Fibroblast of skin of right quadriceps (primary cell): ENCODE measurements at regions not wholly inside any gene's neighbourhood (a gene's known extent, or its start where the extent isn't known, plus 50 kb on each side); places are given as distances from the start of the nearest gene placed in this dataset.

Source experiments
- DNase-seq: peaks from one replicate; pipeline ENCODE4 v3.0.0-alpha.2; 2013

DNA sequence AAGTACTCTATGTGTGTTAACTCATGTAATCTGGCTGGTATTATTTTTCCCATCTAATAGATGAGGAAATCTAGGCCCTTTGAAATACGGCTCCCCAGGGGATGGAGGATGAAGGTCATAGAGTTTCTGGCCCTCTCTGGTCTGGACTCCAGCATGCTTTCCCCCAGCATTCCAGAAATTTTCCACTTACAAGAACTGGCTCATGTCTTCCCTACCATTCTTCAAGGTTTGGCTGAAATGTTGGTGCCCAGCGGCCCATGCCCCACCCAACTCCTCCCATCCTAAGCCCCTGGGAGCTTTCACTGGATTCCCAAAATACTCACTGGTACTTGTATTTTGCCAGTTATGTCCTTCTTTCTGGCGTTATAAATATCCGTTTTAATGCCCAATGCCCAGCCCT is 237.5 kb upstream of the NLRP1 start:
- peak; percentile 39 for DNase-seq

DNA sequence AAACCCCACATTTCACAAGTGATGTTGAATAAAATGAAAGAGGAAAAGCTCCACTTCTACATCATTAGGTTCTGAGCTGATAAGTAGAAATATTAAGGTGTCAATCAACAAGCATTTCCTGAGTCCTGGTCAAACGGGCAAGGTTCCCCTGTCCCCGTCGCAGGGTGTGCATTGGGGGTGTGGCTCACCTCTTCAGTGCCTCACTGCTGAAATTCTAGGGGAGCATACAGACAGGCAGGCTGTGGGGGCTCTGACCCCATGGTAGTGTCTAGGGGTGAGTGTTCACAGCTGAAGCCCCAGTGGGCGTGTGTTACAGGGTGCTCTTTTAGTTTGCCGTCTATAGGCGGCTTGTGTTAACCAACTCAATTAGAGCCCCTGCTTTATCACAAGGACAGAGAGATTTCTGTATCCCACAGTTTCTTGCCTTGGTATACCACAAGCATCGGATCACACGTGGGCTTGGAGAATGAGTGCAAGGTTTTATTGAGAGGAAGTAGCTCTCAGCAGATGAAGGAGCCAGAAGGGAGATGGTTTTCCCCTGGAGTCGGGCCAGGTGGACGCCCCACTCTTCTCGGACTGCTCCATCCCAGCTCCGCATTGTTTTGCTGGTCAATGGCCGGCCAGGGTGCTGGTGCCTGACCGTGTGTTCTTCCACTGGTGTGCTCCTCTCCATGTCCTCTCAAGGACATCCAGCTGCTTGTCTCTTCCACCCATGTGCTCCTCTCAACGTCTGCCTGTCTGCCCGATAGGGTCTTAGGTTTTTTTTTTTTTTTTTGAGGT is 238.2 kb upstream of the NLRP1 start:
- no peak for DNase-seq

DNA sequence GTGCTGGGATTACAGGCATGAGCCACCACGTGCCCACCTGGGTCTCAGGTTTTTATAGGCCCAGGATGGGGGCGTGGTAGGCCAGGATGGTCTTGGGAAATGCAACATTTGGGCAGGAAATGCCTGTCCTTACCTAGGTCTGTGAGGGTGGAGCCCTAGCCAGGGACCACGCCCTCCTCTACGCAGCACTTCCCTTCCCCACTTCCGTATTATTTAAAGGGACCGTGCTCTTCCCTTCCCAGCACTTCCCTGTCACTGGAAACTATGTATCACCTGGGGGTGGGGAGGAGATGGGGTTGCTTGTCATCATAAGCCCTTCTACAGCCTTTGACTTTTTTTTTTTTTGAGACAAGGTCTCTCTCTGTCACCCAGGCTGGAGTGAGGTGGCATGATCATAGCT is 238.9 kb upstream of the NLRP1 start:
- no peak for DNase-seq

DNA sequence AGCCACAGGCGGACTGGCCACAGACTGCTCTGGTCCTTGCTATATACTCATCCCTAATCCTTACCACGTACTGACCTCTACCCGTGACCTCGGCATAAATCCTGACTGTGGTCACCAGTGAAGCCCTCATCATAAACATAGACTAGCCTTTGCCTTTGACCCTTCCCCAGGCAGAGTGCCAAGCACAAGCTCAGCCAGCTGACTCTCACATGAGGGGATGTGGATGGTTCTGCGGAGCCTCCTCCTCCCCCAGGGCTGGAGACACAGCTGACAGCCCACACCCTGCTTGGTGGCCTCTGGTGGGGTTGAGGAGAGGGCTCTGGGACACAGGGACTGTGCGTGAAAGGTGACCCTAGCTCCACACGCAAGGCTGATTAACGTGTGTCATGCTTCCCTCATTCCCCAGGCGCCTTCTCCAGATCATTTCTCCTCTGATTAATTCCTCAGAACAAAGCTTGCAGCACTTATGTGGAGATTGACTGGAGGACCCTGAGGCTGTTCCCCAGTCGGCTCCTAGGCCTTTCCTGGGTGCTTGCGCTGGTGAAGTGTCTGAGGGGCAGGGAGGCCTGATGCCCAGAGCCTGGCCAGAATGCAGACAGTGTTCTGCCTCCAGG is 241.5 kb upstream of the NLRP1 start:
- DNase-seq: no peak

DNA sequence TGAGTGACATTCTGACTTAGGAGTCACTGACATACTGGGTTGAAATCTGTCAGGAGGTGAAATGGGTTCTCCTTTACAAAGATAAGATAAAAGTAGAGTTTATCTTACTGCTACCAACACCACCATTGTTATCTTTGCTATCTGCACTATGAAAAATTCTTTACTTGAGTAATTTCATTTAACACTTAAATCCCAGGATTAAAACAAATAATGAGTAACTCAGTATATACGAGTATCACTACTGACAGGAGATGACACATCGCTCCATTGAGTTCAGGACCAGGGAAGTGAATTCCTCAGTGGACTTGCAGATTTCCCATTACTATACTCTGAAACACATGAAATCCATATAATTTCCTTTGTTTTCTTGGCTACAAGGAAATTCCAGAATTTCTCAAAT is 242.1 kb upstream of the NLRP1 start:
- peak; percentile 39 for DNase-seq

DNA sequence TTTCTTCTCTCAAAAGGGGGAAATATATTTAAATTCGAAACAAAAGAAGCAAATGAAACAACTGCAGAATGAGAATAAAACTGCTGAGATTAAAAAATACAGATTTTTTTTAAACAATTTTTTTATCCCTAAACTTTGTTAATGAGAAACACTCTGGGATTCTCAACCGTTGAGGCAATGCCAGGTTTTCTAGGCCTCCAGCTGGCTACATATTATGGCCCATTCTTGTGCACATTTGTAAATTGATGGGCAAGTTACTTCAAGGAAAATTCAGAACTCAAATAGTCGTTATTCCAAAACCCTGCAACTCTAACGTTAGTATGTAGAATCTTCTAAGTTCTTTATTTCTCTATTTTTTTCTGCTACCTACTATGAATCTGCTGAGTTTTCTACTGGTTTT is 239.3 kb upstream of the WSCD1 start:
- DNase-seq: no peak

DNA sequence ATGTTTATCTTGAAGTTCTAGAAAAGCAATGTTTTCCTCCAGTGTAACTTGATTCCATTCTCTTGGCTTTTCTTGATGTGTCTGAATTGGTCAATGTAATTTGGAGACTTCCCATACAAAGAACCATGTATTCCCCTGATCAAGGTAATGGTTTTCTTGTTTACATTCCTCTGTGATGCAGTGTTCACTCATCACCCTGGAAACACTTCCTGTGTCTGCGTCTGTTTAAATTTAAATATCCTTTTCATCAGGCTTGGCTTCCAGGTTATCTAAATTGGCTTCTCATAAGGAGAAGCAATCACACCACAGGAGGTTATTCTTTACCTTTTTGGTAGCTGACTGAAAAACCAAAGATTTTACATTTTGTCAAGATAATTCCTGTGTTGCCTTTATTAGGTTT is 237.3 kb upstream of the WSCD1 start:
- DNase-seq: peak; percentile 69

DNA sequence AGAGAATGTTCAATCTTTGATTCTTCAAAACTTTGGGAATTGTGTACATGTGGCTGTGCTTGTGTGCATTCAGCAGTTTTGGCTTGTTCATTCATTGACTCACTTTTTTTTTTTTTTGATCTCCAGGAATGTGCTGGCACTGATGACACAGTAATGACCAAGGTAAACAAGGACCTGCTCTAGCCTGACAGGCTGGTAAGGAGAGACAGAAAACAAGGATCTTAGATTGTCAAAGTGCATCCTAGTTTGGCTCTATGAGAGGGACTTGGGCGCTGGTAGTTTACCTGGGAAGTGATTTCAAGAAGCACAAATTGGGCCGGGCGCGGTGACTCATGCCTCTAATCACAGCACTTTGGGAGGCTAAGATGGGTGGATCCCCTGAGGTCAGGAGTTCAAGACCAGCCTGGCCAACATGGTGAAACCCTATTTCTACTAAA is 233.1 kb upstream of the WSCD1 start:
- DNase-seq: peak; percentile 60

DNA sequence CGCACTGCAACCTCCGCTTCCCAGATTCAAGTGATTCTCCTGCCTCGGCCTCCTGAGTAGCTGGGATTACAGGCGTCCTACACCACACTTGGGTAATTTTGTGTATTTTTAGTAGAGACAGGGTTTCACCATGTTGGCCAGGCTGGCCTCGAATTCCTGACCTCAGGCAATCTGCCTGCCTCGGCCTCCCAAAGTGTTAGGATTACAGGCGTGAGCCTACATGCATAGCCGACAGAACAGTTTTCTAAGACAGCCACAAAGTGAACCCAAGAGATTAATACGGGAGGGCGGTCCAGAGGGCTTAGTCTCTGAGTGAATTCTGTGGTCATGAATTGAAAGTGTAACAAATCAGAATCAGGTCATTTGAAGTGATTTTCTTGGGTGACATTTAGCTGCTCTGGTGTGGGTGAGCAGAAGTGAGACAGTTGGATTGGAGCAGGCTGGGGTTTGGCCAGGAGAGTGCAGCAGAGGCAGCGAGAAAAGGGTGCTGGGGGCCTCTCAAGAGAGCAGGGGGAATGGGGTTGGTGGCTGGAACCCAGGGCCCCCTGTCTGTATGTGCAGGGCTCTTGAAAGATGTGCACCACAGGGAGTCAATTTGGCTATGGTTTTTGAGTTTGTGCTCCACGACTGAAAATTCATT is 231.4 kb upstream of the WSCD1 start:
- no peak for DNase-seq

DNA sequence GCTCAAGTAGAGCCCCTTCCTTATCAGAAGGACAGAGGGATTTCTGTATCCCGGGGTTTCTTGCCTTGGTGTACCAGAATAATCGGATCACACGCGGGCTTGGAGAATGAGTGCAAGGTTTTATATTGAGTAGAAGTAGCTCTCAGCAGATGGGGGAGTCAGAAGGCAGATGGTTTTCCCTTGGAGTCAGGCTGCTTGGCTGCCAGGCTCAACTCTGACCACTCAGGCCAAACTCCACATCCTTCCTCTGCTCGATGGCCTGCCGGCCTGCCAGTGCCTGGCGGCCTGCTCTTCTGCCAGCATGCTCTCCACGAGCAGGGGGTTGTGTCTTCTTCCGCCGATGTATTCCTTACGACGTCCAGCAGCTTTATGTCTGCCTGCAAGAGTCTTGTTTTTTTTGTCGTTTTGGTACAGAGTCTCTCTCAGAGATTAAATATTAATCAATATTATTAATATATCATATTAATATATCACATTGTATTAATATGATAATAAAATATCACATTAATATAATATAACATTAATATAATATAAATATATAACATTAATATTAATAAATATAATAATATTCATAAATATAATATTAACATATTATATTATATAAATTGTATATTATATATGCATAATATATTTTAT is 229.2 kb upstream of the WSCD1 start:
- no peak for DNase-seq

DNA sequence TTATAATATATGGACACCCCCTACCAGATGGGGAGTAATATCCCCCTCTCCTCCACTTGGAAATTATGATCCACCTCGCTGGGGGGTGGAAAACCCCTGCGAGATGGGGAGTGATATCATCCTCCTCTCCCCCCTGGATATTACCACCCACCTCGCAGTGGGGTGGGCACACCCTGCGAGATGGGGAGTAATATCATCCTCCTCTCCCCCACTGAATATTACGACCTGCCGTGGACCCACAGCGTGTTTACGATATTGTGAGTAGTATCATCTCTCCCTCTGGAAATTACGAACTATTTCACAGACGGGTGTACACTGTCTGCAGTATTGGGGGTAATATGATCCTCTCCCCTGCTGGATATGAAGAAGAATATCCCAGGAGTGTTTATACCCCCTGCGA is 228.3 kb upstream of the WSCD1 start:
- no peak for DNase-seq

DNA sequence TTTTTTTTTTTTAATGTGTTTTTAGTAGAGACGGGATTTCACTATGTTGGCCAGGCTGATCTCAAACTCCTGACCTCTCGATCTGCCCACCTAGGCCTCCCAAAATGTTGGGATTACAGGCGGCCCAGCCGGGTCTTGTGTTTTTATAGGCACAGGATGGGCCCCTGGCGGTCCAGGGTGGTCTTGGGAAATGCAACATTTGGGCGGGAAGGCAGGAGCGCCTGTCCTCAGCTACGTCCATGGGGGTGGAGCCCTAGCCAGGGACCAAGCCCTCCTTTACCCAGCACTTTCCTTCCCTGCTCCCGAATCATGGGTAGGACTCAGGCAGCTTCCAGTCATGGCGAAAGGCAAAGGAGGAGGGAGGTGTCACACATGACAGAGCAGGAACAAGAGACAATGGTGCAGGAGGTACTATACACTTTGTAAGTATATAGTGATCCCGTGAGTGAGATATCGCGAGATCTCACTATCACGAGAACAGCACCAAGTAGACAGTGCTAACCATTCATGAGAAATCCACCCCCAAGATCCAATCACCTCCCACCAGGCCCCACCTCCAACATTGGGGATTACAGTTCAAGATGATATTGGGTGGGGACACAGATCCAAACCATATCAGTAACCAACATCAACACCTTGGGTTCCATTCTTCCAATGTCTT is 226.7 kb upstream of the WSCD1 start:
- DNase-seq: no peak

DNA sequence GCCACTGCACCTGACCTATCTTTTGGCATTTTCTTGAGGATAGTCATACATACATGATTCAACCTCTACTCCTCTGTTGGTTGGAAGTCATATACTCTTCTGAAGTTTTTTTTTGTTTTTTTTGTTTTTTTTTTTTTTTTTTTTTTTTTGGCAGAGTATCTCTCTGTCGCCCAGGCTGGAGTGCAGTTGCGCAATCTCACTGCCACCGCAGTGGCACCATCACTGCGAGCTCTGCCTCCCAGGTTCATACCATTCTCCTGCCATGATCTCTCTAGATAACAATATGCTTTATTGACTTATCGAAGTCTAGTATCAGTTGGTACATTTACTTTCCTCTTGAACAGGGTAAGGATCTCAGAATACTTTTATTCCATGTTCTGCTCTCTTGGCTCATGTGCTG is 224.2 kb upstream of the WSCD1 start:
- no peak for DNase-seq

DNA sequence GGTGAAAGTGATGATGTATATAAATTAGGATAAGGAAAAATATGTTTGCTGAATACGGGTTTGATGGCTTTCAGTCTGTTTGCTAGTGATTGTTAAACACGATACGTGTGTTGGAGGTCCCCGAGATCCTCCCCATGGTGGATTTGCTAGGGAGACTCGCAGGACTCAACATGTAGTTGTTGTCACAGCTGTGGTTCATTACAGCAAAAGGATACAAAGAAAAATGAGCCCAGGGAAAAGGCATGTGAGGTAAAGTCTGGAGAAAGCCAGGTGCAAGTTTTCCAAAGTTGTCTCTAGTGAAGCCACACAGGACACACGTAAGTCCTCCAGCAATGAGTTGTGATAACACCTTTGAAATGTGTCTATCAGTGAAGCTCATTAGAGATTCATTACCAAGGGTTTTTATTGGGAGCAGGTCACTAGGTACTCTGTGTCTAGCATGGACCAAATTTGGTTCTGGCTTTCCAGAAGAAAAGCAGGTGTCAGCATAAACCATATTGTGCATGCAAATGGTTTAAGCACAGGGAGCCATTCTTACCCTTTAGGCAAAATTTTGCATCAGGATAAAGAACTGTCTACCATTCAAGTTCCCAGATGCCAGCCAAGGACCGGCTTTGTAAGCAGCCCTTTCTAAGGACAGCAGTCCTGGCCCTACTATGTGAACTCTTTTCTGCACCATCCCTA is 215.2 kb upstream of the WSCD1 start:
- no peak for DNase-seq

DNA sequence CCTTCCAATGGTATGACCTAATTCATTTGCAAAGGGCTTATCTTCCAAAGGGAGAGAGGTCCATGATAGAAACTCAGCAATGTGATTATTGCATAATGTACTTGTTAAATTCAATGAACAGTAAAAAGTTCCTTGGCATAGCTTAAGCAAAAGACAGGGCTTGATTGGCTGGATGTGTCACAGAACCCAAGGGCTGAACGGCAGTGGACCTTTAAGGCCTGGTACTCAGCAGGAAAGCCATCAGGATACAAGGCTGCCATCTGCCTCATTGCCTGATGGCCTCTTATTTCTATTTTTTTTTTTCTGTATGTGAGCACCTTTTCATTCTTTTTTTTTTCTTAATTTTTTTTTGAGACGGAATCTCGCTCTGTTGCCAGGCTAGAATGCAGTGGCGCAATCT is 208.9 kb upstream of the WSCD1 start:
- DNase-seq: no peak

DNA sequence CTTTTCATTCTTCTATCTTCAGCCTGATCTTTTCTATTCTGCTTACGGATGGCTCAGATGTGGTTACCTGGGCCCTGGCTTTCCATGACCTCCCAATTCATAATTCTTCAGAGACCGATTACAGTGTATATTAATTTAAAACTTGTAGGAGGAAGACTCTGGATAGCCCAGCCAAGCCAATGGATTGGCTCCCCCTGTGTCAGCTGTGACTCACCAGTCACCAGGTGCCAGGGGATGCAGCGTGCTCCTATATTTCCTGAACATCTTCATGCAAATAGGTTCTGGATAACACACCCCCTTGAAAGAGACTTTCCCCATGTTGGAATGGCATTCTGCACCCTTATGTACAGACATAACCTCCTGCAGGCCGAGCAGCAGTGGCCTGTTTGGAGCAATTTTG is 208.3 kb upstream of the WSCD1 start:
- DNase-seq: no peak

DNA sequence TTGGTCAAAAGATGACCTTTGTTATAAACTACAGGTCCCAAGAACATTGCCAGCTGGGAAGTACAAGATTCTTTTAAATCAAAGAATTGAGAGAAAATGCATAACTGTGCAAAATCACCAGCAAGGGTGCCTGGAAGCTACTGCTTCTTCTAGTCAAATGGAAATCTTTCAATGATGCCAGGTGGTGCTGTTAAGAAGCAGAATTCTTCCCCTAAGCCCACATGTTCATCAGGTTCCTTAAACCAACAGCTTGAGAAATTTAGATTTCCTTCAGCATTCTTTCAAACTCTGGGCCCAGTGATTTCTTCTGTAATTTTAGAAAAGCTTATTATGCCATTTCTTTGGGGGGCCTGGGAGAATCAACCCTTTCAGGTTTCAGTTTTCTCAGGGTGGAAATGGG is 207.8 kb upstream of the WSCD1 start:
- DNase-seq: no peak

DNA sequence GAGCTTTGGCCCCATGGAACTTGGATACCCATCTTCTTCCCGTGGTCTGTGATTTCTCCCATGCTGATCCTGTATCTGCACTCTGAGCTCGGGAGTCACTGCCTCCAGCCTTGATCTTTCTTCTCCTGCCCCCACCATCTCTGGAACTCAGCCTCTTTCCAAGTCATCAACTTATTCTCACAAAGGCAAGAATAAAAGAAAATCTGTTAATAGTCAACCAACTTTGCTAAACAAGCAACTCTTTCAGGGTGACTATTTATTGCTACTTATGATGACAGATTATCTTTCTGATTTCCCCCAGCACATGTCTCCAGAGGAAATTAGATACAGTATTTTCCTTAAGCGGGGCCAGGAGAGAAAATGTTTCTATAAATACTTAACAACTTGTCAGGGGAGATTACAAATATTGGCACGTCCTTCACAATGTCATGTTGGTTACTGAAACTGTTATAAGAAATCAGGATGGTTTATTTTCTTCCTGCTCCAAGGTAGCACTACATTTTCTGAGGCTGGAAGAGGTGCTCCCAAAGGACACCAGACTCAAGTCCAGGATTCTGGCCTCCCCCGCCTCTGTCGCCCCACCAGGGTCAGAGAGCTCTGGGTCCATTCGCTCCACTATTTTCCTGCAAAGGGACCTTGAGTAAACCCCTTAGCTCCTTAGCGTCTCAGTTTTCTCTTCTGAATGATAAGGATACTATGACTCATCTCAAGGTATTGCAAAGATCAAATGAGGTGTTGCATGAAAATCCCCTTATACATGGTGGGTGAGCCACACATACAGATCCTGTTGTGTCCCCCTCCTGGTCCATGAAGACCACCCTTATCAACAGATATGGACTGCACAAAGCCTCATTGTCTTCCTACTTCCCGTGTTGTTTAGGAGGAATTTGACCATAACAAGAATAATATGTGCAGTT is 205.2 kb upstream of the WSCD1 start:
- DNase-seq: no peak

DNA sequence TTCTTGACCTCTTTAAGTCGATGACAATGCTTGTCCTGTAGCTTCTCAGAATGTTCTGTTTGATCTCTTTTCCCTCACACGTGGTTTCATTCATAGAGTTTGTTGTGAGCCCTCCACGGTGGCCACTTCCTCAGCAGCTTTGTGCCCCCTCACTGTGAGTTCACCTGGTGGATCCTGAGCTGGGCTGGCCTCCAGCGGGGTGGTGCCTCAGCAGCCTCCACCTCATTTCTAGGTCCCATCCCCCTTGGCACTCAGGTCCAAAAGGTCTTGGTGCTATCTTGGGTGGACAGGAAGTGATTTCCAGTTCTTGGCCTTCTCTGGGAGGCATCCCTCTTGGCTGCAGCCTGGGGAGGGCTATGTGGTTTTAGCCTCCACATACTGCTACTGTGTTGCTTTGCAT is 203.2 kb upstream of the WSCD1 start:
- DNase-seq: no peak

DNA sequence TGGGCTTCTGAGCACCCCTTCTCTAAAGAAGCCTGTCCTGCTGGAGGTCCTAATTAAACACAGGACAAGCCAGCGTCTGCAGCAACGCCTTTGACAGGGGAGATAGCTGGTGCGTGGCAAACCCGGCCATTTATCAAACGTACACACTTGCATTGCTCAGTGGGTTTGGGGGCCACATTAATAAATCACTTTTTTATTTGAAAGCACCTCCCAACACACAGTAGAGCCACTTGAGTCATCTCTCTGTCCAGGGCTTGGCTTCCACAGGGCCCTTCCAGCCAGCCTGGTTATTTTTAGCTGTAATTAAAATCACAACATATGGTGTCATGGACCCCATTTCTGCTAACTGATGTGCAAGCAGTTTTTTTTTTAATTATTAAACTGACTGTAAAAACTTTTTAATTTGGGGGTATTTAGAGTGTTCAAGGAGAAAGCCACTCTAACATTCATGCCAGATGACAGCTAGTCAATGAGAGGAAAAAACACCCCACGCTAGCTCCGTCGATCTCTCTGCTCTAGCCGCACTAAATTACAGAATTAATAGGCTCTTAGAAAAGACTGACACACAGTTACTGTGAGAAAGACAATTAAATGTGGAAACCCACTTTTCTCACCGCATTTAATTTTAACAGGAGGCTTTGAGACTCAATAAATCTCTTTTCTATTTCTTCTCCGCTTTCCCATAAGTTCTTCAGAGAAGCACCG is 201.0 kb upstream of the WSCD1 start:
- peak; percentile 4 for DNase-seq
